Esophagus muscularis mucosa (tissue), 4 donors: ENCODE measurements at regions not wholly inside any gene's neighbourhood (a gene's known extent, or its start where the extent isn't known, plus 50 kb on each side); places are given as distances from the start of the nearest gene placed in this dataset.

Experiments used
- DNase-seq: peaks from one replicate; pipeline ENCODE4 v3.0.0-alpha.2; 2017; ENCODE audit errors: extremely low spot score
- H3K27ac ChIP-seq, 4 donors: fragments of 200-600 bp; sonication (generic); replicated peaks in 1 of 4; 1 replicate in 3 of 4; 2 replicates in 1 of 4; pipeline ENCODE4 v1.5.1; 2016 to 2019; ENCODE audit warnings: mild to moderate bottlenecking in 1 of 4
- H3K27me3 ChIP-seq, 4 donors: fragments of 200-600 bp; sonication (generic); one replicate each; pipeline versions ENCODE4 v1.5.1 to v1.6.0; 2016 to 2019
- H3K36me3 ChIP-seq, 4 donors: fragments of 200-600 bp; sonication (generic); one replicate each; pipeline ENCODE4 v1.5.1; 2016 to 2019
- H3K4me1 ChIP-seq, 4 donors: fragments of 200-600 bp; sonication (generic); one replicate each; pipeline ENCODE4 v1.5.1; 2016 to 2019
- H3K4me3 ChIP-seq, 4 donors: fragments of 200-600 bp; sonication (generic); 1 replicate in 2 of 4; 2 replicates in 2 of 4; pipeline ENCODE4 v1.5.1; 2016 to 2019; ENCODE audit warnings: mild to moderate bottlenecking in 4 of 4, moderate library complexity in 1 of 4
- H3K9me3 ChIP-seq, 4 donors: fragments of 200-600 bp; sonication (generic); 1 replicate in 3 of 4; 2 replicates in 1 of 4; pipeline ENCODE4 v1.5.1; 2016 to 2019
- EP300 ChIP-seq: sonication (generic); formaldehyde crosslinking; IDR thresholded peaks from one replicate; pipeline ENCODE4 v1.6.1; 2017; ENCODE audit warnings: antibody characterized with exemption
- POLR2A ChIP-seq: fragments of 450-650 bp; IDR thresholded peaks from one replicate; pipeline ENCODE4 v1.6.1; 2017; ENCODE audit warnings: antibody characterized with exemption, moderate library complexity, mild to moderate bottlenecking, low read depth
- POLR2AphosphoS5 ChIP-seq, 2 donors: sonication (generic); formaldehyde crosslinking; IDR thresholded peaks; one replicate each; pipeline ENCODE4 v1.6.1; 2017; ENCODE audit warnings: antibody characterized with exemption in 2 of 2
- WGBS: methylation state at CpG from one replicate; pipeline ENCODE4 v1.1.5; 2018; 5-methylcytosine and 5-hydroxymethylcytosine counted together
- intact Hi-C: fragments of 100-400 bp; cut with DNase I; formaldehyde crosslinking; loops from one replicate; pipeline ENCODE4 v1.15.1; 2023
- TF ChIP-seq, protein P1 (sequence below), 3 experiments: fragments of 200-600 bp in 2 of 3; fragments of 450-650 bp in 1 of 3; sonication (generic) in 2 of 3; IDR thresholded peaks; one replicate each; pipeline ENCODE4 v1.5.1; 2017 to 2019; ENCODE audit warnings: antibody characterized with exemption in 3 of 3, mild to moderate bottlenecking in 2 of 3, moderate library complexity in 1 of 3

DNA sequence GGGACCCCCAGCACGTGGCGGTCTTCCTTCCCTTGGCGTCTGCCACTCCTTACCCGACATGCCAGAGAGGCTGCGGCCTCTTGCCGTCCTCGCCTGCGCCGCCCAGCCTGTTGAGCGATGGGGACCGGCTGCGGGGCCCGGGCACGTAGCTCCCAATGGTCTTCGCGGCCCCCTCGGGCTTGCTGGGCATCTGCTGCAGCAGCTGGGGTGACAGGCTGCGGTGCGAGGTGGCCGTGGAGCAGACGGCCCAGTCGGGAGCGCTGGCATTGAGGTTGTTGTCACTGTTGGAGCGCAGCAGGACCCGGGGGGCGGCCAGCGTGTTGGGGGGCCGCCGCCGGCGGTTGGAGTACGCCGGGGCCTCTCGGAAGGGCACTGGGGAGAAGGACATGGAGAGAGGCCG, 422.0 kb downstream of the CTTN start:
- intact Hi-C loops: no loop called here
- no peak overlapping the region for H3K27ac ChIP-seq
- no peak for DNase-seq
- no peak overlapping the region for H3K4me3 ChIP-seq
- H3K36me3 ChIP-seq: no peaks in the 10 kb centered on the region
- H3K27me3 ChIP-seq: peaks cover 0 to 15% (median 0%) of the 10 kb centered on the region in 4 donors
- TF ChIP-seq, protein P1, sequence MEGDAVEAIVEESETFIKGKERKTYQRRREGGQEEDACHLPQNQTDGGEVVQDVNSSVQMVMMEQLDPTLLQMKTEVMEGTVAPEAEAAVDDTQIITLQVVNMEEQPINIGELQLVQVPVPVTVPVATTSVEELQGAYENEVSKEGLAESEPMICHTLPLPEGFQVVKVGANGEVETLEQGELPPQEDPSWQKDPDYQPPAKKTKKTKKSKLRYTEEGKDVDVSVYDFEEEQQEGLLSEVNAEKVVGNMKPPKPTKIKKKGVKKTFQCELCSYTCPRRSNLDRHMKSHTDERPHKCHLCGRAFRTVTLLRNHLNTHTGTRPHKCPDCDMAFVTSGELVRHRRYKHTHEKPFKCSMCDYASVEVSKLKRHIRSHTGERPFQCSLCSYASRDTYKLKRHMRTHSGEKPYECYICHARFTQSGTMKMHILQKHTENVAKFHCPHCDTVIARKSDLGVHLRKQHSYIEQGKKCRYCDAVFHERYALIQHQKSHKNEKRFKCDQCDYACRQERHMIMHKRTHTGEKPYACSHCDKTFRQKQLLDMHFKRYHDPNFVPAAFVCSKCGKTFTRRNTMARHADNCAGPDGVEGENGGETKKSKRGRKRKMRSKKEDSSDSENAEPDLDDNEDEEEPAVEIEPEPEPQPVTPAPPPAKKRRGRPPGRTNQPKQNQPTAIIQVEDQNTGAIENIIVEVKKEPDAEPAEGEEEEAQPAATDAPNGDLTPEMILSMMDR (IDR thresholded peaks at IDR 0.05): no peak
- WGBS: 92% methylated on average over 23 of the region's 35 CpGs
- no peaks in the 10 kb centered on the region for H3K9me3 ChIP-seq
- H3K4me1 ChIP-seq: peaks cover 0 to 13% (median 4%) of the 10 kb centered on the region in 4 donors

DNA sequence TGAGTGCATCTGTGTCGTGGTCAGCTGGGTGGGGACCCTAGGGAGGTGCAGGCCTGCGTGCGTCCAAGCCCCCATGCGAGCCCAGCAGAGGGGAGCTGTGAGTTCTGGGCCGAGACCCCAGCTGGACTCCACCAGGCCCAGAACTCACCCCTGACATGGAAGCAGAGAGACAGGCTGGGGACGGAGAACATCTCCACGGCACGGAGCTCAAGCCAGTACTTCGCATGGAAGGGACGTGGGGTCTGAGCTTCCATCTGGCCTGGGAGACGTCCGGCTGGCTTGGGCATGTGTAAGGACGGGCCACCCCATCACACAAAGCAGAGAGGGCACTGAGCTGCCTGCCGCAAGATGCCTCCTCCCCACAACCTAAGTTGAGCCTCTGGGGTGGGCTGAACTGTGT, 422.4 kb downstream of the CTTN start:
- DNase-seq: no peak
- Histone ChIP-seq H3K4me1 (peaks cover 0 to 13% (median 4%) of the 10 kb centered on the region in 4 donors), H3K27ac (no peak overlapping the region), H3K4me3 (no peak overlapping the region), H3K27me3 (peaks cover 0 to 15% (median 0%) of the 10 kb centered on the region in 4 donors), H3K36me3 (no peaks in the 10 kb centered on the region), H3K9me3 (no peaks in the 10 kb centered on the region)
- WGBS: 87% methylated on average over 13 of the region's 14 CpGs
- intact Hi-C loops: no loop called here
- TF ChIP-seq POLR2A (no peak), EP300 (no peak), POLR2AphosphoS5 (IDR thresholded peaks at IDR 0.05) (no peak)
- TF ChIP-seq, protein P1 (IDR thresholded peaks at IDR 0.05): no peak

DNA sequence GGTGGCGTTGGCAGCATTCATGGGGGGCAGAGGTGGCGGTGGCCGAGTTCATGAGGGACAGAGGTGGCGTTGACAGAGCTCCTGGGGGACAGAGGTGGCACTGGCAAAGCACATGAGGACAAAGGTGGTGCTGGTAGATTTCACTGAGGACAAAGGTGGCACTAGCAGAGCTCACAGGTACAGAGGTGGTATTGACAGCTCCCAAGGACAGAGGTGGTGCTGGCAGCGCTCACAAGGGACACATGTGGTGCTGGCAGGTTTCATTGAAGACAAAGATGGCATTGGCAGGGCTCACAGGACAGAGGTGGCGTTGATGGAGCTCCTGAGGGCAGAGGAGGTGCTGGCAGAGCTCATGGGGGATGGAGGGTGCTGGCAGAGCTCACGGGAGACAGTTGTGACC, 425.4 kb downstream of the CTTN start:
- peaks cover 0 to 15% (median 0%) of the 10 kb centered on the region in 4 donors for H3K27me3 ChIP-seq
- intact Hi-C loops: no loop called here

DNA sequence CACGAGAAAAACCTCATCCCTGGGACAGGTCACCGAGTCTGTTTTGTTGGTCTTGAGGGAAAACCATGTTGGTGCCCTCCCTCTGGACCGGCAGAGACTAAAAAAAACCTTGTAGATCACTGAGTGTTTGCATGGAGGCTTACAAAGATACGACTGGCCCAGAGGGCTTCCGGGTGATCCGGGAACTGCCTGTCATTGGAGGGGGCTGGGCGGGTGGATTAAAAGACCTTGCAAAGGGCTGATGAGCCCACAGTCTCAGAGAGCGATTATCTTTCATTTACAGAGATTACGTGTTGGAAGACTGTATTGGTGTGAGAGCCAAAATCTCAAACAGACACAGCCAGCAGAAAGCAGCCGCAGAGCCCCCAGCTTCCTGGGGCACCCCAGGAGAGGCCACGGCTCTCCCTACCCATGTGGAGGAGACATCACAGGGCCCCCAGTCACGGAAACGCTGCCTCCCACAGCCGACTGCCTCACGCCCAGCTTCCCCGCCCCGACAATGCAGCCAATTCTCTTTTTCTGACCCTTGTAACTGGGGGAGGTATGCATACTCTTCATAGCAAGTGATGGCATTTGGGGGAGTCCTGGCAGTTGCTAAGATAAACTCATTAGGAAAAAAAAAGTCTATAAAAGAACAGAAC, 426.4 kb downstream of the CTTN start:
- intact Hi-C loops: loop anchor here (5.0 kb wide), 1 partner anchor 93 kb away; no protein-coding TSS in a partner anchor

More for the DNA sequence above, 425.4 kb downstream of the CTTN start:
- Histone ChIP-seq H3K4me1 (peaks cover 4 to 24% (median 22%) of the 10 kb centered on the region in 4 donors), H3K9me3 (no peaks in the 10 kb centered on the region), H3K36me3 (no peaks in the 10 kb centered on the region), H3K4me3 (no peak overlapping the region), H3K27ac (no peak overlapping the region)
- TF ChIP-seq POLR2AphosphoS5 (IDR thresholded peaks at IDR 0.05): no peak
- TF ChIP-seq, protein P1 (IDR thresholded peaks at IDR 0.05): no peak
- no peak for TF ChIP-seq POLR2A
- no peak for TF ChIP-seq EP300
- DNase-seq: no peak
- 92% methylated on average over 7 of the region's 7 CpGs for WGBS

More for the DNA sequence above, 426.4 kb downstream of the CTTN start:
- Histone ChIP-seq H3K9me3 (no peaks in the 10 kb centered on the region), H3K27me3 (peaks cover 0 to 15% (median 0%) of the 10 kb centered on the region in 4 donors), H3K4me3 (peak overlapping the region; percentile 5 to 26 (median 24)), H3K4me1 (peaks cover 4 to 26% (median 21%) of the 10 kb centered on the region in 4 donors), H3K27ac (peak overlapping the region in 3 of 4 donors; percentile 69 to 79 (median 77)), H3K36me3 (no peaks in the 10 kb centered on the region)
- TF ChIP-seq POLR2AphosphoS5 (IDR thresholded peaks at IDR 0.05): no peak
- TF ChIP-seq POLR2A: no peak
- TF ChIP-seq EP300: no peak
- TF ChIP-seq, protein P1 (IDR thresholded peaks at IDR 0.05): no peak
- WGBS: 24% methylated on average over 17 of the region's 17 CpGs
- no peak for DNase-seq
